GM19035 (cell line): ENCODE measurements at regions not wholly inside any gene's neighbourhood (a gene's known extent, or its start where the extent isn't known, plus 50 kb on each side); places are given as distances from the start of the nearest gene placed in this dataset.

Experiments used
- ATAC-seq: cut with Tn5 transposase; IDR thresholded peaks from one replicate; pipeline ENCODE4 v1.9.1; 2021; ENCODE audit not compliant: unreplicated experiment

DNA sequence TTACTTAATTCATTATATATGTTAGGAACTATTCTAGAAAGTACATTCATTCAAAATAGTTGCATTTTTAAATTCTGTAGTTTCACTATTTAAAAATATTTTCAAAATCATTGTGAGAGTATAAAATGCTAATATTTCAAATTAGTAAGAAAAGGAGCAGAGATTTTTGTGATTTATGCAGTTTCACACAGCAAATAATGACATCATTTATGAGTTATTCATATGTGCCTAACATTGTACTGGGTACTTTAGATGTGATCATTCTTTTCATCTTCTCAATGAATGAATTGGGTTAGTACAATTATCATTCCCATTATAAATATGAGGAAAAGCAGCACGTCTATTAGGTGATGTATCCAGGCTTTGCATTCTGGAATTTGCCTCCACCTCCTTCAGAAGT, 1451.0 kb upstream of the IGFBP7 start:
- no peak for ATAC-seq

DNA sequence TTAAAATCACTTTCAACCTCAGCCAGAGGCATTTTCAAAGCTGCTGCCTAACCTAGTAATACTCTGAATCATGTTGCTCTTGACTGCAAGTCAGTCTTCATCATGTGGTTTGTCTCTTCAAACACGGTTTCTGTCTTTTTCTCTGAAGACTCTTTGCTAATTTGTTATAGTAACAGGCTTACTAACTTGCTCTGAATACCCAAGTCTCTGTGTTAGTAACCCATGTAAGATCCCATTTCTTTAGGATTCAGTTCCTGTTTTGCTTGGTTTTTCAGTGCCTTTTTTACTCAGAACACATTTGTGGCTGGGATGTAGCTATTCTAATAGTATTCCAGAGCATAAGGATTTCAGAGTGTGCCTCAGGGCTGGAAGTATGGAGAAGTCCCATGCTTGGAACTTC, 1450.6 kb upstream of the IGFBP7 start:
- no peak for ATAC-seq

DNA sequence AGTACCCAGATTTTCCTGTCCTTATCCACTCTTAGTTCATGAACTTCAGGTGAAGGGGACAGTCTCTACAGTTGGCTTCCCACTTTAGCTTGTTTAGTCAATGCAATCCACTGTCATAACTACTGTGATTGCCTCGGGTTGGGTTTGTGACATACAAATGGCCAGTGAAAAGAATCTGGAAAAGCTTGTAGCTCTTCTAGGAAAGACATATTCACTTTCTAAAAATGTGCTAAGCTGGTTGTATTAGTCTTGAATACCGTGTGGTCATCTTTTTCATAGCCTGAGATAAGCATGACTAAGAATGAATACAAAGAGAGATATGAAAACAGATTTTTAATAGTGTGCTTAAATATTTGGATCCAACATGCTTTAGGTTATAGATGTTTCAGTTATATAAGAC, 1443.5 kb upstream of the IGFBP7 start:
- no peak for ATAC-seq

DNA sequence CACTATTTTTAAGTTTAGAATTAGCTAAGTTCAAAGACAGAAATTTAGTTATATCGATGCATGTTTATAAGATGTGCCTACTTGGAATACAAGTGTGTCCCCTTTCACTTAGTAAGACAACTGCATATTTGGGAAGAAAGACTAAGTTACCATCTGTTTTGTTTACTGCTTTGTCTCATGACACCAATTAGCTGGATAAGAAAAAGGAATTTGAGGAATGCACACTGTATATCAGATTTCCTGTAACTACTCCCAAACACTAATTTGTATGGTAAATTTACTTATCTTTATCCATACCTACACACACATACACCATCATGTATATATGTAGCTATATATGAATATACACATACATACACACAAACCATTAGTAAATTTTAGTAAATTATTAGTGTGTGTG, 1442.8 kb upstream of the IGFBP7 start:
- no peak for ATAC-seq

DNA sequence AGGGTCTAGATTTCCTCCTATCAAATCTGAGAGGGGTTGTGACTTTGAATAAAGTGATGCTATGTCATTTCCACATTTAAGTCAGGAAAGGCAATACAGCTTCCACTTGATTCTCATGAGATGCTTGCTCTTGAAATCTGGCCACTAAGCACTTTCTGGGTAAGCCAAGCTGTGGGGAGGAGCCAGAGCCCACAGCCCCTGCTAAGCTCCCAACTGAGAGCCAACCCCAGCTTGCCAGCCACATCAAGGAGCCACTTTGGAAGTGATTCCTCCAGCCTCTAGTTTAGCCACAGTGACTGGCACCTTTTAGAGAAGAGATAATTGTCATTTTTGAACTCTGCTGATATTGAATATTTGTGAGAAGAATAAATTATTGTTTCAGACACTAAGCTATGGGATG, 1441.5 kb upstream of the IGFBP7 start:
- no peak for ATAC-seq

DNA sequence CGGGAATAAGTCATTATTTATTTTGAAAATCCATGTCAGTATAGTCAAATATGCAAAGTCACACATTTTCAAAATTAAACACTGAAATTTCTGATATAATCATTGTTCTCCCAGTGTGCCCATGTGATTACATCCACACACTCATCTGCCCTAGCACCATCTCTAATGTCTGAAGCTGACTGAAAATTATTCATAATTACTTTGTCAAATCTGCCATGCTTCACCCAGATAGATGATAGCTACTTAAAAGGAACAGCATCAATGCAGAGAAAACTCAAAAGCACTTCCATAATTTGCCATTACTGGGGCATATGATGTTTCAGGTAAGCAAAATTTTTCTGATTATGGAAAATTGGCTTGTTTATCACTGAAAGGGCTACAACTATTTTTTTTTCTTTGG, 1433.3 kb upstream of the IGFBP7 start:
- no peak for ATAC-seq

DNA sequence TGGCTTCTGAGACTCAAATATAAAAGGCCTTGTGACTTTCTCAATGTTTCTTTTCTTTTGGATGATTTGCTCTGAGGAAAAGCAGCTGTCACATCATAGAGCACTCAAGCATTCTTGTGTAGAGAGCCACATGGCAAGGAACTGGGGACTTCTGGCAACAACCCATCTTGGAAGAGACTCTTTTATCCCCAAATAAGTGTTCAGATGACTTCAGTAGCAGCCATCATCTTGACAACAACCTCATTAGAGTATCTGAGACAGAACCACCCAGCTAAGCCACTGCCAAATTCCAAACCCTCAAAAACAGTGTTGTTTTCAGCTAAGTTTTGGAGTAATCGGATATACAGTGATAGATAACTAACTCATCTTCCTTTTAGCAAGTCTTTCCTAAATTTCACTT, 1431.7 kb upstream of the IGFBP7 start:
- no peak for ATAC-seq

DNA sequence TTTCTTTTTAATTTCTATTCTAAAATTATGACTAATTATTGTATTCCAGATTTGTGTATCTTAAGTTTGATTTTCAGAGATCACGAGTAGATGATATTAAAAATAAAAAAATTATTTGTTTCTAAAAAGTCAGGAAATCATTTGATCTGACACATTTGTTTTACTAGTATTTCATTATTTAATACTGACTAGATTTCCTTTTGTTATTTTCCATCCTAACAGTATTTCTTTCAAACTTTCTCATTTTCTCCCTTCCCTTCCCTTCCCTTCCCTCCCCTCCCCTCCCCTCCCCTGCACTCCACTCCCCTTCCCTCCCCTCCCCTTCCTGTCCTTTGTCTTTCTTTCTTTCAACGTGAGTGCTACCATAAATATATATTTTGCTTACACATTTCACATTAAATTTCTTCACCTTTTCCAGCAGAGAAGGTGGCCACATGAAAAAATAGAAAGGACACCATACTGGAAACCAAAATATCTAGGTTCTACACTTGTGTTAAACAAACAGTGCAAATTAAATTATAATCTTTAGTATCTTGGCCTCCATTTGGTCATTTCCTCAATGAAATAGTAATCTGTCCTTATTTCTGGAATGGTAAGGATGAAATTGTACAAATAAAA, 1412.7 kb upstream of the IGFBP7 start:
- ATAC-seq = no peak

DNA sequence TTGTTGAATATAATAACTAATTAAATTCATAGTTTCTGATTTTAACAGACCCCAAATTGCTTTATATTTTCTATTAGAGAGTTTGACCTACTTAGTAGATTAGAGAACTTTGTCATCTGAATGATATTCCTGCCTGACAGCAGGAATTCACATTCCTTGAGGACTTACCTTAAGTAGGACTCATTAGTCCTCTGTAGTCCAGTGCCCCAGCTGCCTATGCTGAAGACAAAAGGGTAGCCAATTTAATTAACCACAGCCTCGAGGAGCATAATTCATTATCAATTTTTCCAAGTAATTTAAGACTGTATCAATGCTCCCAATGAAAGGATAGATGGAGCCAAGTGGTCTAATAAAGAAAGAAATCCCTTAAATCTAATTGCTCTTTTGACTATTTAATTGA, 1405.0 kb upstream of the IGFBP7 start:
- ATAC-seq = no peak

DNA sequence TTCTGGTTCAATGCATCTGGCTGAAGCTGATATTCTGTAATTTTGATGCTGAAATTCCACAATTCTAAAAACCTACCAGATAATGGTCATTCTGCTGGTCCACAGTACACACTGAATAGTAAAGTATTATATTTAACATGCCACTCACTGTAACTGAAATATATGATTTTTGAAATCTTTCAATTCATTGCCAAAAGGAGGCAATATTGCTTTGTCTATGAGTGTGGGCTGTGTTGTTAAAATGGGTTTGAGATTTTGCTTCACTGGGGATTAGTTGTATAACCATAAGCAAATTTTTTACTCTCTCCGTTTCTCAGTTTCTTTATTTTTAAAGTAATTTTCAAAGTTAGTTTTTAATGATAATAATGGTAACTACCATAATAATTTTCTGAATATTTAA, 1404.1 kb upstream of the IGFBP7 start:
- ATAC-seq = no peak

DNA sequence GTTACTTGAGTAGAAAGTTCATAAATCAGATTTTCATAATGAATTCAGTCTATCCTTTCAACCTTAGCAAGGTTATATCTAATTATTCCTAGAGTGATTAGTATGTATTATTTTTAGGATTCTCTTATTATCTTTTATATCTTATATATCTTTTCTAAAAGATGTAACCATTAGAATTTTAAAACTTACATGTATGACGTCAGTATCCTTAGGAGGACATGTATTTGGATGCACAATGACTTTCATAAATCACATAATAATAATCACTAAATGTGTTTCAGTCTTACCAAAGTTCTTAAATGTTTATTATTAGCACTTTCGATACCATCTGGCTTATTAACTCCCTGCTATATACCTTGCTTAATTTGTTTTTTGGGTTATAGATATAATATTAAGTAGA, 1400.5 kb upstream of the IGFBP7 start:
- ATAC-seq = no peak

DNA sequence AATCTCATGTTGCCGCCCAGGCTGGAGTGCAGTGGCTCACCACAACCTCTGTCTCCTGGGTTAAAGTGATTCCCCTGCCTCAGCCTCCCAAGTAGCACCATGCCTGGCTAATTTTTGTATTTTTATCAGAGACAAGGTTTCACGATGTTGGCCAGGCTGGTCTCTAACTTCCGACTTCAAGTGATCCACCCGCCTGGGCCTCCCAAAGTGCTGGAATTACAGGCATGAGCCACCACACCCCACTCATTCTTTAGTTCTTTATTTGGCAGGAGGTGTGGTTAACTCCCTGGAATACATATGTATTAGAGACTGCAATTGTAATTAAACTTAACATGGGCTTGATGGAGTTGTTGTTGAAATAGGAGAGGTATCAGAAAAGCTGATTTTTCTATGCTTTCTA, 1396.9 kb upstream of the IGFBP7 start:
- no peak for ATAC-seq

DNA sequence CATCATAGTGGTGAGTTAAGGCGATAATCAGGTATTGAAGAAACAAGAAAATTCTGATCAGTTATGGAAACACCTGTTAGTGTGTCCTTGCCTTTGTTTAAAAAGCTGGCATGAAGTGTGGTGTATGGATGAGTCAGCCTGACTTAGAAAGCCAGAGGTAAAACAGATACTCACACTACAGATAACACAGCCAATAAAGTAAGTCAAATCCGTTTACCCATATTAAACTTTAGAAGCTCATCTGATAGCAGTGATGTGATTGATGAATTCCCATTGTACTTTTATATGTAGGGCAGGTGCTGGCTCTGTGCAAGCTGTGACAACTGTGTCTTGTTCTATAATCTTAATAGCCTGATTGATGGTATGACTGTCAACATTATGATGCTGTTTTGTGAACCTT, 1392.7 kb upstream of the IGFBP7 start:
- no peak for ATAC-seq

DNA sequence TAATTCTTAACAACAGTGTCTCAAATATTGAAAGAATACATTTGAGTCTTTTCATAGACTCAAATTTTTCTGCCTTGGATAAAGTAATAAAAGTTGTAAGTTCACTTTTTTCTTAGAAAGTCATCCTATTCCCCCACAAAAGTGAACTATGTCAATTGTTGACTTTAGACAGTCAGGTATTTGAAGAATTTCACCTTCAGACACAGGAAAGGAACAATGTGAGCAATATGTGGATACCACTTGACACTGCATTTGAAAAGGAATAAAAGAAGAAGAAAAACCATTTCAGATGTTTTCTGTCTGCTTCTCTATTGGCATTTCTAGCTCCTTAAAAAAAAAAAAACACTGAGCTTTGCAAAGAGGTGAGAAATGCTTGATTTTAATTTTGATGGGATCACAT, 1389.0 kb upstream of the IGFBP7 start:
- ATAC-seq = no peak

DNA sequence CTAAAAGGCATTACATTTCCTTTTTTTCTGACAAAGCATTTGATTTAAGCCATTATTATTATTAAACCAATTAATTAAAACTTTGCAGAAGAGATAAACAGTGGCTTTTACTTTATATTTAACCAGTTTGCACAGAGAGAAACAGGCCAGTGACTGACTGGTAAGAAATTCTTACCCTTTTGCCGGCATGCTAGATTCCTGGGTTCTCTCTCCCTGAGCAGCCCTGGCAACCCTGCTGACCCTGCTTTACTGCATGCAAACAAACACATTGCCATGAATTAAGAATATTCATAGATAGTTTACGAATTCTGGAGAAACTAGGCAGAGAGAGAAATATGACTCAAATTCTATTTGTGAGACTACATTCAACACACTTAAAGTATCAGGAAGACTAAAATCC, 1381.4 kb upstream of the IGFBP7 start:
- ATAC-seq = no peak

DNA sequence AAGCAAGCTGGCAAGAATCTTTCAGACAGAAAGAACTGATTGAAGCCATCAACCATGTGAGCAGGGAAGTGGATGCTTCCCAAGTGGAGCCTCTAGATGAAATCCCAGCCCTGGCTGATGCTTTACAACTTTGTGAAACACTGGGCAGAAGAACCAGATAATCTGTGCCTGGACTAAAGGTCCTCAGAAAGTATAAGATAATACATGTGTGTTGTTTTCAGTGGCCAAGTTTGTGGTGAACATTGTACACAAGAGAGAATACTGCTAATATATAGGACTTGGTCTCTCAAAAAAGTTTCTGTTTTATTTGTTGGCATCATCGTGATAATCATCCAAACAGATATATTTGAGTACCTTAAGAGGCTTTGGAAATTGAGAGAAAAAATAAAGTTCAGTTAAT, 1367.8 kb upstream of the IGFBP7 start:
- no peak for ATAC-seq

DNA sequence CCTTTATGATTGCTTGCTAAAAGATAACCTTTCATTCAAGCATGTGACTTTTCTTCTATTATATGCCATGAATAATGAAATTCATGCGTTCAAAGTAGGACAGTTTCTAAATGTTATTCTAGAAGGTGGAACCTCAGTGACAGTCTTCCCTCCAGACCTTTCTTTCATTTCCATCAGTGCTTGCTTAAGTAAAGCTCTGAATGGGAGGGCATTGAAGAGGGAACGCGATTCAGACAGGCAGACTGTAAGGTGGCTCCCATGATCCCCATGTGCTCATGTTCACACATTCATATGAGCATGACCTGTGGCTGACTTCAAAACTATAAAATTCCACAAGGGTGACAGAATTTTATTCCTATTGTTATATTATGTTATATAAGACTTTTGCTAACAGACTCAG, 1367.3 kb upstream of the IGFBP7 start:
- no peak for ATAC-seq

DNA sequence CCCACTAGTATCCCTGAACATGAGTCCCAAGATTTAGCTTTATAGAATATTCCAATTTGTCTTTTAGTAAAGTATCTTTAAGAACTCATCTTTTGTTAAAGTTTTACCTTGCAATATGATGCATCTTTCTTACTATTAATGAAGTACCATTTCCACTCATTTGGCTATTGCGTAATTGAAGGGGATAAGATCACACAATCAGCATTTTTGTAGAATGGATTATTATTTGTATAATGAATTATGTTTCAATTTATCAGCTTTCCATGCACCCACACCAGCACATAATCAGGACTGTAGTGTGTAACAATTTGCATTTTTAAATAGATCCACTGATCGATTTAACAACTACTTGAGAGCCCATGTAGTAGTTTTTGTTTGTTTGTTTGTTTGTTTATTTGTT, 1364.9 kb upstream of the IGFBP7 start:
- no peak for ATAC-seq

DNA sequence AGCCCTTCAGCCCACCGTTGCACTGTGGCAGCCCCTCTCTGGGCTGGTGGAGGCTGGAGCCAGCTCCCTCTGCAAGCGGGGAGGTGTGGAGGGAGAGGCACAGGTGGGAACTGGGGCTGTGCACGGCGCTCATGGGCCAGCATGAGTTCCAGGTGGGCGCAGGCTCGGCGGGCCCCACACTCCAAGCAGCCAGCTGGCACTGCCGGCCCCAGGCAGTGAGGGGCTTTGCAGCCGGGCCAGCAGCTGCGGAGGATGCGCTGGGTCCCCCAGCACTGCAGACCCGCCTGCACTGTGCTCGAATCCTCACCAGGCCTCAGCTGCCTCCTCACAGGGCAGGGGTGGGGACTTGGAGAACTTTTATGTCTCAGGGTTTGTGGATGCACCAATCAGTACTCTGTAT, 1354.8 kb upstream of the IGFBP7 start:
- no peak for ATAC-seq

DNA sequence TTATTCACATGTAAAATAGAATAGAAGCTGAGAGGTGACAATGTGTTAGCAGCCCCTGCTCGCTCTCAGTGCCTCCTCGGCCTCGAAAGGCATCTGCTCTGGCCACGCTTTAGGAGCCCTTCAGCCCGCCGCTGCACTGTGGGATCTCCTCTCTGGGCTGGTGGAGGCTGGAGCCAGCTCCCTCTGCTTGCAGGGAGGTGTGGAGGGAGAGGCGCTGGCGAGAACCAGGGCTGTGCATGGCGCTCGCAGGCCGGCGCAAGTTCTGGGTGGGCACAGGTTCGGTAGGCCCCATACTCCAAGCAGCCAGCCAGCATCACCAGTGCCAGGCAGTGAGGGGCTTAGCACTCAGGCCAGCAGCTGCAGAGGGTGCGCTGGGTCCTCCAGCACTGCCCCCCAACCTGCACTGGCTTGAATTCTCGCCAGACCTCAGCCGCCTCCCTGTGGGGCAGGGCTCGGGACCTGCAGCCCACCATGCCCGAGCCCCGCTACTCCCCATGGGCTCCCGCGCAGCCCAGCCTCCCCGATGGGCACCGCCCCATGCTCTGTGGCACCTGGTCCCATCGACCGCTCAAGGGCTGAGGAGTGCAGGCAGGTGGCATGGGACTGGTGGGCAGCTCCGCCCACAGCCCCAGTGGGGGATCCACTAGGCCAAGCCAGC, 1346.7 kb upstream of the IGFBP7 start:
- no peak for ATAC-seq

DNA sequence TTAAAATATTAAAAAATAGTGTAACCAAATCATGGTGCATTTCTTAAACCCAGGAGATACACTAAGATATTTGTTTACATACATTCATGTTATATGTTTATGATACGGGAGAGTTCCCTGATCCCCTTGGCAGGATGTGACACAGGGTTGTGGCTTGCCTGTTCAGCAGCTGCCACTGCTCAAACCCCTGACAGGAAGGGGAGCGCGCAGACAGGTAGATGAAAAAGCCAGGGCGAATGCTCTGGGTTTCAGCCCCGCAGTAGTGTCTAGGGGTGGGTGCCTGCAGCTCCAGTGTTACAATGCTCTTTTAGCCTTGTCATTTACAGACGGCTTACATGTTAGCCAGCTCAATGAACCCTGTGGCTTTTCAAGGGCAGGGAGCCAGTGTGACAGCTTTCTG, 1343.8 kb upstream of the IGFBP7 start:
- ATAC-seq = no peak

DNA sequence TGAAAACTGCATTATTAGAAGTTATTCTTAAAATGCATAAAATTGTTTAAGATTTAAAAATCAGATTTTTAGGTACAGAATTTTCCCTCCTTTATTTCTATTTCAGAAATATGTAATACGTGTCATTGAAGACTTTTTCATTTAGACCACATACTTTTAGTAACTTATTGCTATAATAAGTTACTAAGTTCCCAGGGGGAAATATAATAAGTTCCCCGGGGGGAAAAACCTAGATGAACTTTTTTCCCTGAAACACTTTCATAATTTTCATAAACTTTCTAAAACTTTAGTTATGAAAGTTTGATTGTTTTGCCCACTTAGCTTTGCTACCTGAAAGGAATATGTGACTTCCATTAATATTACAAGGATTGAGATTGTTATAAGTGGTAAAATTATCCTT, 1341.5 kb upstream of the IGFBP7 start:
- ATAC-seq = no peak

DNA sequence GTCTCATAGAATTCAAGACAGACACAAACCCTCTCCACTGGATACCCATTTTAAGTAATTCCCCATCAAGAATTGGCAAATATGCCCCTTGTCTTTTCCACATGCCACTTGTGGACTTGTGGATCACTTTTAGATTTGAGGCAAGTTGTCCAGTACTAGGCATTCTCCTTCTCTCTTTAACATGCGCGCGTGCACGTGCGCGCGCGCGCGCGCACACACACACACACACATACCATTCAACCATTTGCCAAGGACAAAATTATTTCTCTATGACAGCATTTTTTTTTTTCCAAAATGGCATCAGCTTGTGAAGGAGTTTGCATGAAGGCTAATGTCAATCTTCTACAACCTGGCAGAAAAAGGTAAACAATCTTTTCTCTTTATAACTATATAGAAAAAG, 1325.7 kb upstream of the IGFBP7 start:
- ATAC-seq = no peak
